ENCODE measurements at regions not wholly inside any gene's neighbourhood (a gene's known extent, or its start where the extent isn't known, plus 50 kb on each side); places are given as distances from the start of the nearest gene placed in this dataset.

- Histone ChIP-seq H3K9me1 (replicated peaks; ENCODE audit: control insufficient read depth, extremely low read depth, insufficient read depth, low read length) (no peaks in the 10 kb centered on the region), H4K20me1 (replicated peaks; ENCODE audit: control insufficient read depth, extremely low read depth, insufficient read depth, low read length) (no peaks in the 10 kb centered on the region), H3K4me3 (replicated peaks in 1 of 3; ENCODE audit: insufficient read depth in 1 of 3, low read depth in 1 of 3, low read length in 3 of 3) (no peak overlapping the region), H3K27me3 (ENCODE audit: control insufficient read depth in 2 of 2, insufficient read depth in 2 of 2, low read length in 2 of 2) (no peaks in the 10 kb centered on the region), H3K27ac (ENCODE audit: insufficient read depth, low read depth, low read length) (no peak overlapping the region), H3K9ac (replicated peaks; ENCODE audit: extremely low read depth, insufficient read depth, low read length) (no peak overlapping the region), H3K9me3 (replicated peaks; ENCODE audit: control insufficient read depth, insufficient read depth, low read length) (peaks cover 8% of the 10 kb centered on the region), H3K4me1 (ENCODE audit: control insufficient read depth, extremely low read depth, insufficient read depth, low read length) (no peaks in the 10 kb centered on the region), H3K4me2 (ENCODE audit: insufficient read depth, low read length) (no peak overlapping the region), H3K36me3 (ENCODE audit: control insufficient read depth in 2 of 2, extremely low read depth in 1 of 2, insufficient read depth in 2 of 2, low read length in 2 of 2) (no peaks in the 10 kb centered on the region), H2AFZ (ENCODE audit: low read depth, low read length) (no peak overlapping the region), H3K79me2 (ENCODE audit: control insufficient read depth, insufficient read depth, low read length) (no peaks in the 10 kb centered on the region)
- ChIA-PET POLR2A (no interaction called here), CTCF (no interaction called here)
- intact Hi-C loops (cut with micrococcal nuclease) (no loop called here), dilution Hi-C loops (cut with MboI; ENCODE audit: extremely low pct_ligation_motif_present, low sequenced_read_pairs) (no loop called here)
- TF ChIP-seq POLR2AphosphoS5 (IDR thresholded peaks at IDR 0.05; ENCODE audit: insufficient read depth, low read depth, low read length) (no peak), GATA2 (IDR thresholded peaks at IDR 0.05; ENCODE audit: insufficient read depth, insufficient read length, low read depth, low read length) (no peak)
- no TSS peak for BruUV-seq (replicated peaks)
- no peak for FAIRE-seq
- no peak for DNase-seq (ENCODE audit: low read depth, low spot score)
Observed at GRCh38 chr12:125794401-125794800, 729.2 kb downstream of the AACS start.

GRCh38 chr12:125797421-125798175, 732.4 kb downstream of the AACS start:
- DNase-seq (ENCODE audit: low read depth, low spot score) (no peak), FAIRE-seq (no peak)
- no peak overlapping the region for H3K4me2 ChIP-seq (ENCODE audit: insufficient read depth, low read length)
- ChIA-PET CTCF (interaction anchor here (0.6 to 1.0 kb wide), 2 partner anchors 21 to 609 kb away, joined by 3 to 4 read pairs; no protein-coding TSS in a partner anchor), POLR2A (no interaction called here)
- intact Hi-C loops (cut with micrococcal nuclease) (no loop called here), dilution Hi-C loops (cut with MboI; ENCODE audit: extremely low pct_ligation_motif_present, low sequenced_read_pairs) (no loop called here)
- no peaks in the 10 kb centered on the region for H3K79me2 ChIP-seq (ENCODE audit: control insufficient read depth, insufficient read depth, low read length)
- H3K4me3 ChIP-seq (replicated peaks in 1 of 3; ENCODE audit: insufficient read depth in 1 of 3, low read depth in 1 of 3, low read length in 3 of 3) = no peak overlapping the region
- no peaks in the 10 kb centered on the region for H3K27me3 ChIP-seq (ENCODE audit: control insufficient read depth in 2 of 2, insufficient read depth in 2 of 2, low read length in 2 of 2)
- no peaks in the 10 kb centered on the region for H3K4me1 ChIP-seq (ENCODE audit: control insufficient read depth, extremely low read depth, insufficient read depth, low read length)
- H4K20me1 ChIP-seq (replicated peaks; ENCODE audit: control insufficient read depth, extremely low read depth, insufficient read depth, low read length) = no peaks in the 10 kb centered on the region
- no peak overlapping the region for H3K27ac ChIP-seq (ENCODE audit: insufficient read depth, low read depth, low read length)
- no peaks in the 10 kb centered on the region for H3K9me1 ChIP-seq (replicated peaks; ENCODE audit: control insufficient read depth, extremely low read depth, insufficient read depth, low read length)
- no peak overlapping the region for H3K9ac ChIP-seq (replicated peaks; ENCODE audit: extremely low read depth, insufficient read depth, low read length)
- TF ChIP-seq CTCF (IDR thresholded peaks at IDR 0.05; ENCODE audit: extremely low read depth in 1 of 2, insufficient read depth in 1 of 2, low read depth in 1 of 2, low read length in 2 of 2) (no peak), JUN (IDR thresholded peaks at IDR 0.05; ENCODE audit: borderline replicate concordance, insufficient read depth, insufficient read length, low read depth) (no peak), EZH2 (IDR thresholded peaks at IDR 0.05; ENCODE audit: borderline replicate concordance, low read depth, low read length, severe bottlenecking) (no peak), POLR2A (IDR thresholded peaks at IDR 0.05; ENCODE audit: low read depth, low read length) (no peak), MYC (IDR thresholded peaks at IDR 0.05; ENCODE audit: low read depth, low read length) (no peak), POLR2AphosphoS5 (IDR thresholded peaks at IDR 0.05; ENCODE audit: insufficient read depth, low read depth, low read length) (no peak), MAX (IDR thresholded peaks at IDR 0.05; ENCODE audit: insufficient read depth, insufficient read length) (no peak), GATA2 (IDR thresholded peaks at IDR 0.05; ENCODE audit: insufficient read depth, insufficient read length, low read depth, low read length) (no peak)
- H2AFZ ChIP-seq (ENCODE audit: low read depth, low read length) = no peak overlapping the region
- peaks cover 6% of the 10 kb centered on the region for H3K9me3 ChIP-seq (replicated peaks; ENCODE audit: control insufficient read depth, insufficient read depth, low read length)
- no peaks in the 10 kb centered on the region for H3K36me3 ChIP-seq (ENCODE audit: control insufficient read depth in 2 of 2, extremely low read depth in 1 of 2, insufficient read depth in 2 of 2, low read length in 2 of 2)
- no TSS peak for BruUV-seq (replicated peaks)

Data from endothelial cell of umbilical vein (primary cell).